GM20000 (cell line): ENCODE measurements at regions not wholly inside any gene's neighbourhood (a gene's known extent, or its start where the extent isn't known, plus 50 kb on each side); places are given as distances from the start of the nearest gene placed in this dataset.
"Not testable (repeated sequence)": the region's sequence is repeated elsewhere in the genome, so short reads cannot be mapped to it uniquely, and the experiment has no call there.

Experiments used
- DNase-seq: peaks from one replicate; pipeline ENCODE4 v3.0.0; 2012; ENCODE audit warnings: low spot score
- CTCF ChIP-seq: IDR thresholded peaks from 2 replicates; pipeline ENCODE4 v1.5.1; 2012; ENCODE audit warnings: mild to moderate bottlenecking, control low read depth; ENCODE audit errors: extremely low read depth, missing control alignments

DNA sequence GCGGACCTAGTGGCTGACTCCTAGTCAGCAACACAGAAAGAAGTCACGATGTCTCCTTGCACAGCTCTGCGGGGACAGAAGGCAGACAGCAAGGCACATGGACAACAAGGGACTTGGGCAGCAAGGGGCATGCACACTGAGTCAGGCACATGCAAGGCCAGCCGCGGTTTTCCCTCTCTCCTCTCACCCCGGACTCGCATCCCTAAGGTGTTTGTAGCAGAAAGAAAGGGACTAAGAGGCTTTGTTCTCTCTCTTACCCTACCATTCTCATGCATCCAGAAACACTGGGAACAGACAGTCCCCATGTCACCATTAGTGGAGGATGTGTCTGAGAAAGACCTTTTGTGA is 193.3 kb upstream of the PHF14 start:
- TF ChIP-seq CTCF: no peak
- no peak for DNase-seq

DNA sequence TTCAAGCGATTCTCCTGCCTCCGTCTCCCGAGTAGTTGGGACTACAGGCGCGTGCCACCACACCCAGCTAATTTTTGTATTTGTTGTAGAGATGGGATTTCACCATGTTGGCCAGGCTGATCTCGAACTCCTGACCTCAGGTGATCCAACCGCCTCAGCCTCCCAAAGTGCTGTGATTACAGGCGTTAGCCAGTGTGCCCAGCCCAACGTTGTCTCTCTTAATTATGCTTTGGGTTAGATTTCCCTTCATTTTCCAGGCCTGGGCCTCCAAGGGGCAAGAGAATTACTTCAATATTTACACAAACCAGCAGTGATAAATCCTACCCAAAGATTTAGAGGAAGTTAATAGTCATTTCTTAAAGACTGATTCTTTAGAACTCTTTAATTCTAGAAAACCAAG is 186.7 kb upstream of the PHF14 start:
- DNase-seq: not testable (repeated sequence)

GRCh38 chr7:10789170-10789569 is 184.5 kb upstream of the PHF14 start:
- no peak for TF ChIP-seq CTCF
- no peak for DNase-seq

GRCh38 chr7:10790910-10791309 is 182.8 kb upstream of the PHF14 start:
- no peak for TF ChIP-seq CTCF

GRCh38 chr7:10793995-10794775 is 179.5 kb upstream of the PHF14 start:
- DNase-seq: no peak
- no peak for TF ChIP-seq CTCF

More at GRCh38 chr7:10790910-10791309, 182.8 kb upstream of the PHF14 start:
- no peak for DNase-seq

GRCh38 chr7:10797157-10797556 is 176.5 kb upstream of the PHF14 start:
- DNase-seq: no peak
- no peak for TF ChIP-seq CTCF

DNA sequence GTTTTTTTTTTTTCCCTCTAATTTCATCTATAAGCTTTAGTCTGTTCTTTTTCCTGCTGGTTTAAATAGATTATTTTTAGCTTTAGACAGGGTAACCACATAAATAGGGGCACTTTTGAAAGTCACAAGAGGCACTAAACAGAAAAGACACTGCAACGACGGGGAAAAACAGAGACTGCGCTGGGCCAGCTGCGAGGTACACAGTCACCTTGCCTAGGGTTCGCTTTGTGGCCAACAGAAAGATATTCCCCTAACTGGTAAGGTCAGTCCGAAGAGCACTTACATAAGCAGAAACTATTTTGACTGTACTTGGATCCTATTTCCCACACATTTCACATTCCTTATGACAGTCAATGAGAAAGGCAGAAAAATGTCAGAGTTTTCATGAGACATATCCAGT is 175.6 kb upstream of the PHF14 start:
- TF ChIP-seq CTCF: no peak
- DNase-seq: no peak

- TF ChIP-seq CTCF: no peak
- no peak for DNase-seq
Observed at GRCh38 chr7:10799475-10799874, 174.2 kb upstream of the PHF14 start.
